ENCODE measurements at regions not wholly inside any gene's neighbourhood (a gene's known extent, or its start where the extent isn't known, plus 50 kb on each side); places are given as distances from the start of the nearest gene placed in this dataset.

- TF ChIP-seq PRDM15 (CRISPR knock-in tag; IDR thresholded peaks at IDR 0.05) = no peak
- TF ChIP-seq RUNX3 (IDR thresholded peaks at IDR 0.05; ENCODE audit: low read length) = no peak
- TF ChIP-seq SUZ12 (IDR thresholded peaks at IDR 0.05; ENCODE audit: unreplicated experiment) = no peak
- no peak for TF ChIP-seq MYB (IDR thresholded peaks at IDR 0.05; ENCODE audit: borderline replicate concordance, low read depth, low read length)
- TF ChIP-seq IKZF1 (conservative IDR thresholded peaks at IDR 0.05) = no peak
Measured at GRCh38 chr21:21806711-21807597, 808.7 kb downstream of the NCAM2 start (continued).

- TF ChIP-seq CHD4 (IDR thresholded peaks at IDR 0.05) = no peak
- CTCF ChIA-PET = no interaction called here
- Histone ChIP-seq H3K79me2 (ENCODE audit: control insufficient read depth, insufficient read depth, low read length) (no peaks in the 10 kb centered on the region), H2AFZ (ENCODE audit: control insufficient read depth, low read depth, low read length) (no peak overlapping the region), H3K27me3 (replicated peaks in 1 of 2; ENCODE audit: control insufficient read depth in 2 of 2, insufficient read depth in 2 of 2, low read length in 1 of 2) (no peaks in the 10 kb centered on the region), H3K4me1 (ENCODE audit: control insufficient read depth, insufficient read depth, low read length) (no peaks in the 10 kb centered on the region), H4K20me1 (ENCODE audit: control insufficient read depth, insufficient read depth) (no peaks in the 10 kb centered on the region), H3K27ac (ENCODE audit: control insufficient read depth, insufficient read depth) (no peak overlapping the region), H3K4me2 (ENCODE audit: control insufficient read depth, insufficient read depth) (no peak overlapping the region), H3K36me3 (ENCODE audit: control insufficient read depth in 2 of 2, insufficient read depth in 2 of 2, low read length in 1 of 2) (no peaks in the 10 kb centered on the region), H3K4me3 (no peak overlapping the region), H3K9me3 (replicated peaks; ENCODE audit: control insufficient read depth, insufficient read depth, low read length) (no peaks in the 10 kb centered on the region), H3K9ac (ENCODE audit: control insufficient read depth, insufficient read depth, low read length) (no peak overlapping the region)
- no TSS peak for BruUV-seq (replicated peaks)
- FAIRE-seq = no peak
- ATAC-seq = no peak
- intact Hi-C loops (cut with micrococcal nuclease; ENCODE audit: unreplicated experiment) (no loop called here), in situ Hi-C loops (cut with MboI) (no loop called here)
- DNase-seq (ENCODE audit: low read depth, low spot score) = no peak
- WGBS (ENCODE audit: insufficient coverage, insufficient replicate concordance, low lambda C conversion rate, missing lambda C conversion rate) = 77% methylated on average over 1 of the region's 1 CpG
- SMC1A ChIA-PET (ENCODE audit: uncharacterized antibody, unreplicated experiment) = interaction anchor here (0.6 kb wide), 1 partner anchor 1252 kb away, joined by 3 read pairs; no protein-coding TSS in a partner anchor
- POLR2A ChIA-PET = no interaction called here
- RAD21 ChIA-PET (ENCODE audit: unreplicated experiment) = no interaction called here
Measured at GRCh38 chr21:21807598-21807903, 809.3 kb downstream of the NCAM2 start.
